GM19395 (cell line): ENCODE measurements at regions not wholly inside any gene's neighbourhood (a gene's known extent, or its start where the extent isn't known, plus 50 kb on each side); places are given as distances from the start of the nearest gene placed in this dataset.
"Not testable (repeated sequence)": the region's sequence is repeated elsewhere in the genome, so short reads cannot be mapped to it uniquely, and the experiment has no call there.

Source experiments
- ATAC-seq: cut with Tn5 transposase; IDR thresholded peaks from one replicate; pipeline ENCODE4 v1.9.1; 2021; ENCODE audit warnings: mild to moderate bottlenecking, moderate library complexity; ENCODE audit not compliant: unreplicated experiment

DNA sequence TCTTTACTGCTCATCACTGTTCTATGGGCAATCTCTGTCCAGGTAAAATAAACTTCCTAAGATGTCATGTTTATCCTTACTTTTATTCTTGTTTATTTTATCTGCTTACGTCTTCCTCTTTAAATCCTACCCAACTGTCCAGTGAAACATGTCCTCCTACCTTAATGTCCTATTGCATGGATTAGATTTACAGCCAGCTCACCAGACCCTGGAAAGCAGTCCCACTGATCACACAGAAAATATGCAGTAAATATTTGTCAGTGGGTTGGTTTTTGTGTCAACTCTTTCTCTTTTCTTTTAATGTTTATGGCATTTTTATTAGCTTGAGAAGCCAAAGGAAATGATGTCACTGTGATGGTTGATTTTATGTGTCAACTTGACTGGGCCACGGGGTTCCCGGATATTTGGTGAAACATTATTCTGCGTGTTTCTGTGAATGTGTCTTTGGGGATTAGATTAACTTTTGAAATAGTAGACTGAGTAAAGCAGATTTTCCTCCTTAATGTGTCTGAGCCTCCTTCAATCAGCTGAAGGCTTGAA is 258.3 kb downstream of the SRGAP2C start:
- ATAC-seq = no peak

DNA sequence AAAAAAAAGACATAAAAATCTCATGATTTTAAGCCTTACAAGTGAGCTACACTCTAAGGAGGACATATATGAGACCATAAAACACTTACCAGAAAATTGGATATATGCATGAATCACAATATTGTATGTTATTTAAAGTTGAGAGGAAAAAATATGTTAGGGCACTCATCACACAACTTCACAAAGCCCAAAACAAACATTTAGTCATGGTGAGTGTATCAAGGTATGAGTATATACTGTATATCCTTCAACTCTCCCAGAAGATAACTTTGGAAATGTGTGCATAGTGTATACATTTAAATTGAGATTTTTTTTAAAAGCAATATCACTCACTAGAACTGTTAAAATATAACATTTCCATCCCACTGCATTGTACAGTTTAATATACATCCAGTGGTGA is 259.3 kb downstream of the SRGAP2C start:
- ATAC-seq = no peak

GRCh38 chr1:121445679-121446078 is 260.9 kb downstream of the SRGAP2C start:
- ATAC-seq = no peak

DNA sequence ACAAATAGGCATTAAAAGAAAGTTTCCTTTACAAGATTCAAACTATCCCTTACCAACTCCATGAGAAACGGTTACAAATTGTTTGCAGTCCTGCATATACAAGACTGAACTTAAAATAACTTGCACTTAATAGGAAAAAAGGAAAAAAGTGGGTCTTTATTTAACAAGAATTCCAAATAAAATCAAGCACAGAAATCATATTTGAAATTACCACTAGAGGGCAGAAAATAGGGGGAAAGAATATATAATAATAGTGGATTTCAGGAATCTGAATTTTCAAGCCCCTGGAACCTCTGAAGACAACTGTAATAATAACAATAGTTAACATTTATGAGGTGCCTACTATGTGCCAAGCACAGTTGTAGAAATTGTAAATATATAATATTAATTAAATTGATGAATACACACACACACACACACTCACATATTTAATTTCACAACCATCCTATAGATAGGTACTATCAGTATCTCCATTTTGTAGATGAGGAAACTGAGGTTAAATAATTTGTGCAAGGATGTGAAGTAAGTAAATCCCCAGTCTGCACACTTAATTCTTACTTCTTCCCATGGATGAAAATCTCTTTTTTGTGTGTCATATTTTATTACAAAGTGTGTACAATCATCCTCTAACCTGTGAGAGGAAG is 262.6 kb downstream of the SRGAP2C start:
- not testable (repeated sequence) for ATAC-seq

GRCh38 chr1:121448064-121448463 is 263.3 kb downstream of the SRGAP2C start:
- not testable (repeated sequence) for ATAC-seq

DNA sequence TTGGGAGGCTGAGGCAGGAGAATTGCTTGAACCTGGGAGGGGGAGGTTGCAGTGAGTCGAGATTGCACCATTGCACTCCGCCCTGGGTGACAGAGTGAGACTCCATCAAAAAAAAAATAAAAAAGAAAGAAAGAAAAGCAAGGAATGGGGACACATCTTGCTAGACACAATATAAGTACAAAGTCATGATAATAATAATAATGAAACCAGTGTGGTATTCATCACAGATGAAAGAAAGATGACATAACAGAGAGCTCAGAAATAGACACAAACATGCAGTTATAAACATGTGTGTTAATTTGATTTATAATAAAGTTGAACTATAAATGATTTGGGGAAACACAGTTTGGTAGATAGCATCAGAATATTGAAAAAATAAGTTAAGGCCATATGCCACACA is 264.1 kb downstream of the SRGAP2C start:
- ATAC-seq = no peak

DNA sequence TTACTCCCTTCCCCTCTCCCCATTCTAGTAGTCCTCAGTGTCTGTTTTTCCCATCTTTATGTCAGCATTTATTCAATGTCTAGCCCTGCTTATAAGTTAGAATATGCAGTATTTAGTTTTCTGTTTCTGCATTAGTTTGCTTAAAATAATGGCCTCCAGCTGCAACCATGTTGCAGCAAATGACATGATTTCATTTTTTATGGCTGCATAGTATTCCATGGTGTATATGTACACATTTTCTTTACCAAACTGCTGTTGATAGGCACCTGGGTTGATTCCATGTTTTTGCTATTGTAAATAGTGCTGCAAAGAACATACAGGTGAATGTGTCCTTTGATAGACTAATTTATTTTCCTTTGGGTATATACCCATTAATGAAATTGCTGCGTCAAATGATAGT is 267.7 kb downstream of the SRGAP2C start:
- no peak for ATAC-seq

GRCh38 chr1:121458291-121459048 is 273.7 kb downstream of the SRGAP2C start:
- ATAC-seq = peak; percentile 100

DNA sequence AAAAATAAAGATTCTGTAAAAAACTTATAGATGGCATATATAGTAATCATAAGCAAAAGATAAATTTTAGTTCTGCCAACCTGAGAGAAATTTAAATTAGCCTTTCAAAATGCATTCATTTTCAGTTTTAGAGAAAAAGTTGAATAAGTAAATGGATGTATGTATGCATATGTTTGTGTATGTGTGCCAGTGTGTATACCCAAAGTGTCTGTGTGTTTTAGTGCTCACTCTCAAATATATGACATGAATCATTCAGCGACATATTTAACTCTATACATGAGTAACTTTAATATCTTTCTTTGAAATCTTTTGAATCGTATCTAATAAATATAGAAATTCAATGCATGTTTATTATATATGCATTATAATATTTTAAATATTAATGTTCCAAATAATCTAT is 274.5 kb downstream of the SRGAP2C start:
- no peak for ATAC-seq

DNA sequence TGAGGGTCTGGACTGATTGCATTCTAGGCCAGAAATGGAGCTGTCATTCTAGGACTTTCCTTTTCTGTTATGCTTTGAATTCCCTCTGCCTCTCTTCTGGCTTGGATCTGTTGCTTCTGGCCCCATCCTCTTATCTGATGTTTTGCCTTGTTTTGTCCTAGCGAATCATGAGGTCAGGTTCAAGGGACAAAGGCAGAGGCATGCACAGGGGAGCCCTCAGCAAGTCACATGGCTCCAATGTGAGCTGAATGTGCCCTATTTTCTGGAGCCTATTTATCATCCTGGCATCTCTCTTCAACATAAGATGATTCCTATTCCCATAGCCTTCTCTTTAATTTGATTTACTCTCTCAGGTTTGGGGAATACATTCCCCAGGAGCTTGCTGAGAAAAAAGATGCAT is 284.6 kb downstream of the SRGAP2C start:
- ATAC-seq = not testable (repeated sequence)

DNA sequence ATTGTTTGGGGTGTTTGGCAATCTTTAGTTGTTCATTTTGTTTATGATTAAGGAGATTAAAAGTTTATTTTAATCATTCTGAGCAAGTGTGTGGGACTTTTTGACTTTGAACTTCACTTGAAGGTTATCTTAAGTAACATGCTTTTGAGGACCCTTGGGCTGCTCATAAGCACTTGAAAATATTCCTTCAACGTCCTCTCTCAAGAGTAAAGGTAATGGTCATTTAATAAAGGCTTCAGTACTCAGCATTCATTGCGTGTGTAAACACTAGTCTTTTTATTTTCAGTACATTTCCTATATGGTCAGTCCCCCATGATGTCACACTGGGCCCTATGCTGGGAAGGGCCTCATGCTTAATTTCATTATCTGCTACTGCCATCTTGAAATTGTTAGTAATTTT is 285.6 kb downstream of the SRGAP2C start:
- not testable (repeated sequence) for ATAC-seq

DNA sequence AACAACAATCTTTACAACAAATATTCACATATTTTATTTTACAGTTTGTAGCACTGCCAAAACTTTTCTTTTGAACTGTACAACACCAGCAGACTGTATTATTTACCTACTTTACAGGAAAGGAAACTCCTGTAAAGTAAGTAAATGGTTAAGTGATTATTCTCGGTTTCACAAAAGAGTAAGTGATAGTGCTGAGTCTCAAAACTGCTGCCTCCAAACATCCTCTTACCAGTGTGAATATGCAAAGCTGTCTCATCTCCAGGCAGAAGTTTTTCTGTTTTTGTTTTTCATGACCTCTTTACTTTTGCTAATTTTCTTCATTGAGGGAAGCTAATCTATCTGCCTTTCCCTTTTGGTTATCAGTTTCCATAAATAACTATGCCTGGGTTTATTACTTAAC is 286.7 kb downstream of the SRGAP2C start:
- ATAC-seq = peak; percentile 92

GRCh38 chr1:121472017-121472416 is 287.2 kb downstream of the SRGAP2C start:
- ATAC-seq = no peak

- no peak for ATAC-seq
Measured at GRCh38 chr1:121483234-121483633, 298.5 kb downstream of the SRGAP2C start.

DNA sequence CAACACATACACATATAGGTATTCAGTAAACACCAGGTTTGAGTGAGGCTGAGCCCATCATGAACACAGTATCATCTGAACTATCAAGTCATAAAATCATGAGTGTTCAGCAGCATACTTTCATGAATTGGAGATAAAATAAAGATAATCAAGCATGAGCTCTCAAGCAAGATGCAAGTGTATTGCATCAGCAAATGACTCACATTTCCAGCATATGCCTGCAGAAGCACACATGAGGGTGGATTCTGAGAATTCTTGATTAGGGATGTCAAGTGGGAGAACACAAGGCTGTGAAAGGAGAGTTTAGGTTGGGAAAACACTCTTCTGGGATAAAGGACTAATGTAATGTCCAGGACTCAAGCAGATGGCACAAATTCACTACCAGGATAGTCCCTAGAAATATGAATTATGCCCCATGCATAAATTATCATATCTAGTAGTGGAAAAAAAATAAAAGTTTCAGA is 299.2 kb downstream of the SRGAP2C start:
- no peak for ATAC-seq

GRCh38 chr1:121494796-121495195 is 310.0 kb downstream of the SRGAP2C start:
- not testable (repeated sequence) for ATAC-seq

DNA sequence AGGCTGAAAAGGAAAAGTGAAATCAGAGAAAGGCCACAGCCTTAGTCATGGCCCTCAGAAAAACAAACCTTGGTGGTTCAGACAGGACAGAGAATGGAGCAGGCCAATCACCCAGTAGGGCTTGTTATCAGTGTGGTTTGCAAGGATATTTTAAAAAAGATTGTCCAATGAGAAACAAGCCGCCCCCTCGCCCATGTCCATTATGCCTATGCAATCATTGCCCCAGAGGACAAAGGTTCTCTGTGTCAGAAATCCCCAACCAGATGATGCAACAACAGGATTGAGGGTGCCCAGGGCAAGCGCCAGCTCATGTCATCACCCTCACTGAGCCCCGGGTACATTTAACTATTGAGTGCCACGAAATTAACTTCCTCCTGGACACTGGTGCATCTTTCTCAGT is 326.7 kb downstream of the SRGAP2C start:
- not testable (repeated sequence) for ATAC-seq

DNA sequence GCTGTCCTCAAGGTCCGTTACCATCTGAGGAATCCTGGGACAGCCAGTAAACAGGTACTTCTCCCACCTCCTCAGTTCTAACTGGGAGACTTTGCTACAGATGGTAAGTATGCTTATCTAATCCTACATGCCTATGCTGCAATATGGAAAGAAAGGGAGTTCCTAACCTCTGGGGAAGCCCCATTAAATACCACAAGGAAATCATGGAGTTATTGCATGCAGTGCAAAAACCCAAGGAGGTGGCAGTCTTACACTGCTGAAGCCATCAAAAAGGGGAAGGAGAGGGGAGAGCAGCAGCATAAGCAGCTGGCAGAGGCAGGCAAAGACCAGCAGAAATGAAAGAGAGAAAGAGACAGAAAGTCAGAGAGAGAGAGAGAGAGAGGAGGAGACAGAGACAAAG is 327.1 kb downstream of the SRGAP2C start:
- ATAC-seq = not testable (repeated sequence)

GRCh38 chr1:121515235-121515634 is 330.5 kb downstream of the SRGAP2C start:
- no peak for ATAC-seq

GRCh38 chr1:121516234-121516967 is 331.6 kb downstream of the SRGAP2C start:
- ATAC-seq = peak; percentile 83

DNA sequence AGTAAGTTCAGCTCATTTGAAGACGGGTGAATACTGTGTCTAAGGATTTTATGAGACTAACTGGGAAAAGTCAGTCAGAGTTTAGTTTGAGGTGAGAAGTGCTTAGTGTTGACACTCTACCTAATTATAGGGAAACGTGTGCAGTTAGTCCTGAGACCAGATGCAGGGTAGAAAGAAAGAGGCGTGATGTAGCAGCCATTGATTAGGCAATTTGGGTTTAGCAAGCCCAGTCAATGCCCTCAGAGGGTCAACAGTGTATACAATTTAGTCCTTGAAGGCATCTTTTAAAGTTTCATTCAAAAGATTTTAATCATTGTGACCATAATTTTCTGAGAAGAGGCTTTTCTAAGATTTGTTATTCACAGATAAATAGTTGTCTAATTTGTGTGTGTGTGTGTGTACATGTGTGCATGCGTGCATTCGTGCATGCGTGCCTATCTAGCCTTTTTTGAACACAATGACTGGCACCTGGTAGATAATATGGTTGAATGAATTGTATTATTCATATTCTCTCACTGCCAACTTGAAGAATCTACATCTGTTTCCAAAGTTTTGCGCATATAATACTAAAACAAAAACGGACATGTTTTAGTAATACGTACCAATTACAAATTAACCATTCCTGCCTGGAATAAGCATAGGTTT is 332.9 kb downstream of the SRGAP2C start:
- no peak for ATAC-seq
